Neural progenitor cell (in vitro differentiated cells): ENCODE measurements at regions not wholly inside any gene's neighbourhood (a gene's known extent, or its start where the extent isn't known, plus 50 kb on each side); places are given as distances from the start of the nearest gene placed in this dataset.

Experiments
- DNase-seq: peaks from one replicate; pipeline ENCODE4 v3.0.0-alpha.2; 2016; ENCODE audit warnings: low spot score
- H2AFZ ChIP-seq: fragments of 200-600 bp; sonication (generic); replicated peaks from 2 replicates; pipeline ENCODE4 v1.6.1; 2016; ENCODE audit warnings: antibody characterized with exemption
- H3F3A ChIP-seq: fragments of 200-600 bp; sonication (generic); 2 replicates; pipeline ENCODE4 v1.6.1; 2016; ENCODE audit warnings: antibody characterized with exemption, low read depth
- H3K27ac ChIP-seq: fragments of 200-600 bp; sonication (generic); 2 replicates; pipeline ENCODE4 v1.5.1; 2016; ENCODE audit warnings: mild to moderate bottlenecking
- H3K27me3 ChIP-seq: fragments of 200-600 bp; sonication (generic); 2 replicates; pipeline ENCODE4 v1.6.1; 2016; ENCODE audit warnings: mild to moderate bottlenecking, moderate library complexity
- H3K36me3 ChIP-seq: fragments of 200-600 bp; sonication (generic); 2 replicates; pipeline ENCODE4 v1.5.1; 2016
- H3K4me1 ChIP-seq: fragments of 200-600 bp; sonication (generic); 2 replicates; pipeline ENCODE4 v1.6.1; 2016; ENCODE audit warnings: mixed run types
- H3K4me2 ChIP-seq: fragments of 200-600 bp; sonication (generic); 2 replicates; pipeline ENCODE4 v1.6.1; 2016
- H3K4me3 ChIP-seq: fragments of 200-600 bp; sonication (generic); 2 replicates; pipeline ENCODE4 v1.5.1; 2016
- H3K79me2 ChIP-seq: fragments of 200-600 bp; sonication (generic); 2 replicates; pipeline ENCODE4 v1.6.1; 2016; ENCODE audit warnings: low read depth
- H3K9ac ChIP-seq: fragments of 200-600 bp; sonication (generic); 2 replicates; pipeline ENCODE4 v1.6.1; 2016
- H3K9me3 ChIP-seq: fragments of 200-600 bp; sonication (generic); 2 replicates; pipeline ENCODE4 v1.5.1; 2016; ENCODE audit warnings: low read depth
- H4K20me1 ChIP-seq: fragments of 200-600 bp; sonication (generic); 2 replicates; pipeline ENCODE4 v1.6.1; 2016; ENCODE audit warnings: low read depth
- H3K27ac Mint-ChIP-seq: 3 replicates; pipeline ENCODE4 v1.8.0; 2021; ENCODE audit warnings: mixed read lengths
- H3K27me3 Mint-ChIP-seq: 2 replicates; pipeline ENCODE4 v1.8.0; 2022; ENCODE audit warnings: low read depth, mild to moderate bottlenecking, inconsistent platforms, moderate library complexity, mixed read lengths; ENCODE audit not compliant: insufficient read depth
- H3K36me3 Mint-ChIP-seq: 3 replicates; pipeline ENCODE4 v1.8.0; 2021; ENCODE audit warnings: mixed read lengths
- H3K4me1 Mint-ChIP-seq: 3 replicates; pipeline ENCODE4 v1.8.0; 2021; ENCODE audit warnings: mixed read lengths
- H3K4me3 Mint-ChIP-seq: 3 replicates; pipeline ENCODE4 v1.8.0; 2021; ENCODE audit warnings: mild to moderate bottlenecking, moderate library complexity, mixed read lengths
- H3K9me3 Mint-ChIP-seq: 3 replicates; pipeline ENCODE4 v1.8.0; 2020; ENCODE audit warnings: mixed read lengths
- CTCF ChIP-seq: fragments of 200-600 bp; sonication (generic); IDR thresholded peaks from 2 replicates; pipeline ENCODE4 v1.5.1; 2017; ENCODE audit warnings: antibody characterized with exemption, mild to moderate bottlenecking
- EZH2 ChIP-seq: fragments of 200-600 bp; sonication (generic); IDR thresholded peaks from 2 replicates; pipeline ENCODE4 v1.6.1; 2017; ENCODE audit warnings: antibody characterized with exemption, mild to moderate bottlenecking, moderate library complexity
- EZH2phosphoT487 ChIP-seq: fragments of 200-600 bp; sonication (generic); IDR thresholded peaks from 2 replicates; pipeline ENCODE4 v1.6.1; 2017; ENCODE audit warnings: antibody characterized with exemption

GRCh38 chr3:17936736-17937480, 194.5 kb upstream of the TBC1D5 start:
- no peaks in the 10 kb centered on the region for H3K79me2 ChIP-seq
- Mint-ChIP-seq H3K4me1 (peaks cover 10% of the 10 kb centered on the region), H3K36me3 (no peaks in the 10 kb centered on the region), H3K9me3 (no peaks in the 10 kb centered on the region), H3K4me3 (no peak overlapping the region), H3K27ac (no peak overlapping the region), H3K27me3 (peaks cover 7% of the 10 kb centered on the region)
- no peak overlapping the region for H3K27ac ChIP-seq
- no peaks in the 10 kb centered on the region for H3K9me3 ChIP-seq
- H3F3A ChIP-seq = no peaks in the 10 kb centered on the region
- H3K4me2 ChIP-seq = no peak overlapping the region
- H3K27me3 ChIP-seq = no peaks in the 10 kb centered on the region
- peaks cover 18% of the 10 kb centered on the region for H3K4me1 ChIP-seq
- no peak overlapping the region for H3K9ac ChIP-seq
- TF ChIP-seq CTCF = no peak
- no peak for TF ChIP-seq EZH2phosphoT487
- TF ChIP-seq EZH2 = no peak
- no peak overlapping the region for H2AFZ ChIP-seq
- no peak overlapping the region for H3K4me3 ChIP-seq
- DNase-seq = no peak
- H3K36me3 ChIP-seq = no peaks in the 10 kb centered on the region
- H4K20me1 ChIP-seq = peaks cover 5% of the 10 kb centered on the region

- no peak overlapping the region for H3K27ac ChIP-seq
- no peak overlapping the region for H3K4me3 ChIP-seq
Measured at GRCh38 chr3:17935222-17935621, 192.8 kb upstream of the TBC1D5 start.

GRCh38 chr3:17932136-17932771, 189.8 kb upstream of the TBC1D5 start:
- Histone ChIP-seq H3F3A (no peaks in the 10 kb centered on the region), H3K27me3 (no peaks in the 10 kb centered on the region), H3K9me3 (no peaks in the 10 kb centered on the region), H3K4me3 (no peak overlapping the region), H3K27ac (no peak overlapping the region), H4K20me1 (peaks cover 2% of the 10 kb centered on the region), H3K36me3 (no peaks in the 10 kb centered on the region), H2AFZ (no peak overlapping the region), H3K9ac (no peak overlapping the region), H3K4me1 (peaks cover 8% of the 10 kb centered on the region), H3K4me2 (no peak overlapping the region), H3K79me2 (no peaks in the 10 kb centered on the region)
- TF ChIP-seq CTCF (no peak), EZH2phosphoT487 (no peak), EZH2 (no peak)
- no peak for DNase-seq
- Mint-ChIP-seq H3K4me1 (no peaks in the 10 kb centered on the region), H3K27me3 (peaks cover 3% of the 10 kb centered on the region), H3K36me3 (no peaks in the 10 kb centered on the region), H3K9me3 (peaks cover 4% of the 10 kb centered on the region), H3K4me3 (no peak overlapping the region), H3K27ac (no peak overlapping the region)

More at GRCh38 chr3:17935222-17935621, 192.8 kb upstream of the TBC1D5 start:
- no peak for DNase-seq
- no peak overlapping the region for H3K4me3 Mint-ChIP-seq
- peaks cover 7% of the 10 kb centered on the region for H3K4me1 Mint-ChIP-seq
- Histone ChIP-seq H4K20me1 (peaks cover 5% of the 10 kb centered on the region), H3K36me3 (no peaks in the 10 kb centered on the region), H2AFZ (no peak overlapping the region), H3K27me3 (no peaks in the 10 kb centered on the region), H3K4me2 (no peak overlapping the region), H3K9ac (no peak overlapping the region), H3F3A (no peaks in the 10 kb centered on the region), H3K9me3 (no peaks in the 10 kb centered on the region), H3K79me2 (no peaks in the 10 kb centered on the region), H3K4me1 (peaks cover 18% of the 10 kb centered on the region)
- TF ChIP-seq EZH2 = no peak
- no peak for TF ChIP-seq CTCF
- no peak for TF ChIP-seq EZH2phosphoT487
- peaks cover 4% of the 10 kb centered on the region for H3K9me3 Mint-ChIP-seq
- no peaks in the 10 kb centered on the region for H3K36me3 Mint-ChIP-seq
- peaks cover 7% of the 10 kb centered on the region for H3K27me3 Mint-ChIP-seq
- no peak overlapping the region for H3K27ac Mint-ChIP-seq
